IMR-90 (cell line): ENCODE measurements at regions not wholly inside any gene's neighbourhood (a gene's known extent, or its start where the extent isn't known, plus 50 kb on each side); places are given as distances from the start of the nearest gene placed in this dataset.

Experiments used
- ATAC-seq: fragments of 200-7000 bp; cut with Tn5 transposase; 2 replicates; pipeline ENCODE4 v1.9.1; 2020; ENCODE audit warnings: low read depth, mild to moderate bottlenecking, moderate library complexity
- BruUV-seq: library from RNA; stranded (reverse); fragments of 400-500 nt; replicated peaks from 2 replicates; lab custom pipeline; 2021; lab: Mats Ljungman, UMichigan
- CTCF ChIA-PET: fragments of 300-600 bp; formaldehyde crosslinking; extraction: SDS; loops from one replicate; lab custom pipeline; 2021; ENCODE audit warnings: antibody characterized with exemption; lab: Yijun Ruan, JAX
- POLR2A ChIA-PET: fragments of 300-600 bp; sonication (Branson Sonifier 250); formaldehyde crosslinking; loops from one replicate; lab custom pipeline; 2022; ENCODE audit warnings: antibody characterized with exemption; ENCODE audit not compliant: unreplicated experiment; lab: Charles Lee
- DNase-seq: peaks from one replicate; pipeline ENCODE4 v3.0.0; 2013
- H2AFZ ChIP-seq: replicated peaks from 2 replicates; pipeline ENCODE3; 2013; ENCODE audit warnings: low read length, mild to moderate bottlenecking; ENCODE audit not compliant: poor library complexity
- H2AK5ac ChIP-seq: 2 replicates; pipeline ENCODE4 v1.6.1; 2013; ENCODE audit warnings: low read depth, low read length, inconsistent platforms
- H2AK9ac ChIP-seq: replicated peaks from 2 replicates; pipeline ENCODE3; 2013; ENCODE audit warnings: mild to moderate bottlenecking, low read depth, low read length, moderate library complexity; ENCODE audit not compliant: poor library complexity
- H2BK120ac ChIP-seq: 2 replicates; pipeline ENCODE4 v1.6.1; 2013; ENCODE audit warnings: low read depth, low read length, inconsistent platforms
- H2BK15ac ChIP-seq: 3 replicates; pipeline ENCODE4 v1.6.1; 2013; ENCODE audit warnings: low read depth, low read length, inconsistent platforms
- H2BK20ac ChIP-seq: 2 replicates; pipeline ENCODE4 v1.6.1; 2013; ENCODE audit warnings: low read depth, mild to moderate bottlenecking, inconsistent platforms, low read length, moderate library complexity
- H2BK5ac ChIP-seq: 2 replicates; pipeline ENCODE4 v1.6.1; 2013; ENCODE audit warnings: mild to moderate bottlenecking, low read depth, low read length, inconsistent platforms; ENCODE audit not compliant: poor library complexity, severe bottlenecking
- H3K14ac ChIP-seq: replicated peaks from 2 replicates; pipeline ENCODE4 v1.6.1; 2013; ENCODE audit warnings: low read depth, low read length, inconsistent platforms
- H3K18ac ChIP-seq: 2 replicates; pipeline ENCODE4 v1.6.1; 2013; ENCODE audit warnings: low read depth, low read length, control low read depth
- H3K23ac ChIP-seq: 2 replicates; pipeline ENCODE4 v1.6.1; 2013; ENCODE audit warnings: low read depth, low read length, inconsistent platforms
- H3K27ac ChIP-seq: 2 replicates; pipeline ENCODE4 v1.5.1; 2013; ENCODE audit warnings: mild to moderate bottlenecking, control low read depth, low read length; ENCODE audit not compliant: insufficient read depth
- H3K27me3 ChIP-seq: 2 replicates; pipeline ENCODE4 v1.6.1; 2013; ENCODE audit warnings: low read length; ENCODE audit not compliant: control insufficient read depth, insufficient read depth
- H3K36me3 ChIP-seq: 2 replicates; pipeline ENCODE4 v1.6.1; 2013; ENCODE audit warnings: low read length, mixed read lengths; ENCODE audit not compliant: control insufficient read depth, insufficient read depth
- H3K4ac ChIP-seq: 2 replicates; pipeline ENCODE4 v1.6.1; 2013; ENCODE audit warnings: low read depth, low read length, inconsistent platforms
- H3K4me1 ChIP-seq: 2 replicates; pipeline ENCODE4 v1.6.1; 2013; ENCODE audit warnings: low read length, mixed read lengths; ENCODE audit not compliant: control insufficient read depth, insufficient read depth
- H3K4me2 ChIP-seq: 2 replicates; pipeline ENCODE4 v1.6.1; 2013; ENCODE audit warnings: low read depth, mild to moderate bottlenecking, control low read depth, low read length, moderate library complexity
- H3K4me3 ChIP-seq: 2 replicates; pipeline ENCODE4 v1.5.1; 2013; ENCODE audit warnings: low read depth, mild to moderate bottlenecking, control low read depth, low read length, moderate library complexity; ENCODE audit not compliant: insufficient read depth
- H3K56ac ChIP-seq: 2 replicates; pipeline ENCODE4 v1.6.1; 2013; ENCODE audit warnings: low read length, inconsistent platforms; ENCODE audit not compliant: insufficient read depth; ENCODE audit errors: extremely low read depth
- H3K79me1 ChIP-seq, 2 experiments: 2 replicates each; pipeline ENCODE4 v1.6.1; 2013; ENCODE audit warnings: low read length in 2 of 2, inconsistent platforms in 1 of 2, low read depth in 1 of 2
- H3K9ac ChIP-seq: 2 replicates; pipeline ENCODE4 v1.6.1; 2013; ENCODE audit warnings: low read depth, low read length, control low read depth
- H3K9me1 ChIP-seq: 2 replicates; pipeline ENCODE4 v1.6.1; 2013; ENCODE audit warnings: low read length, inconsistent platforms; ENCODE audit not compliant: insufficient read depth
- H3K9me3 ChIP-seq: 2 replicates; pipeline ENCODE4 v1.6.1; 2013; ENCODE audit warnings: low read length; ENCODE audit not compliant: control insufficient read depth, insufficient read depth
- H4K20me1 ChIP-seq: 2 replicates; pipeline ENCODE4 v1.6.1; 2013; ENCODE audit warnings: low read length, inconsistent platforms; ENCODE audit not compliant: insufficient read depth
- H4K5ac ChIP-seq: 2 replicates; pipeline ENCODE4 v1.6.1; 2013; ENCODE audit warnings: mild to moderate bottlenecking, low read depth, low read length, control low read depth
- H4K8ac ChIP-seq, 2 experiments: 2 replicates each; pipeline ENCODE4 v1.6.1; 2013; ENCODE audit warnings: low read depth in 2 of 2, low read length in 2 of 2, control low read depth in 1 of 2, inconsistent platforms in 1 of 2
- H4K91ac ChIP-seq: 2 replicates; pipeline ENCODE4 v1.6.1; 2013; ENCODE audit warnings: low read depth, low read length, inconsistent platforms; ENCODE audit not compliant: insufficient read depth
- BHLHE40 ChIP-seq: fragments of 150-350 bp; IDR thresholded peaks from 2 replicates; pipeline ENCODE4 v1.6.1; 2016; ENCODE audit warnings: mild to moderate bottlenecking, low read depth, low read length
- CEBPB ChIP-seq: IDR thresholded peaks from 2 replicates; pipeline ENCODE4 v1.6.1; 2012; ENCODE audit warnings: low read depth, low read length, improper control_type of control experiment
- CHD1 ChIP-seq: IDR thresholded peaks from 2 replicates; pipeline ENCODE4 v1.6.1; 2012; ENCODE audit warnings: low read depth, low read length, improper control_type of control experiment
- FOS ChIP-seq: fragments of 150-350 bp; IDR thresholded peaks from 2 replicates; pipeline ENCODE4 v1.6.1; 2016; ENCODE audit warnings: low read depth, low read length
- MAFK ChIP-seq: IDR thresholded peaks from 2 replicates; pipeline ENCODE4 v1.6.1; 2012; ENCODE audit warnings: low read depth, low read length, improper control_type of control experiment
- MAZ ChIP-seq: IDR thresholded peaks from 2 replicates; pipeline ENCODE4 v1.6.1; 2012; ENCODE audit warnings: low read depth, mild to moderate bottlenecking, low read length, improper control_type of control experiment, moderate library complexity, borderline replicate concordance
- MXI1 ChIP-seq: IDR thresholded peaks from 2 replicates; pipeline ENCODE4 v1.6.1; 2012; ENCODE audit warnings: low read depth, mild to moderate bottlenecking, low read length, moderate library complexity, borderline replicate concordance
- POLR2A ChIP-seq: IDR thresholded peaks from 2 replicates; pipeline ENCODE4 v1.6.1; 2012; ENCODE audit warnings: mild to moderate bottlenecking, low read depth, low read length
- RAD21 ChIP-seq: IDR thresholded peaks from 2 replicates; pipeline ENCODE4 v1.6.1; 2012; ENCODE audit warnings: low read length, improper control_type of control experiment
- RCOR1 ChIP-seq: IDR thresholded peaks from 2 replicates; pipeline ENCODE4 v1.6.1; 2012; ENCODE audit warnings: mild to moderate bottlenecking, low read length, improper control_type of control experiment; ENCODE audit not compliant: insufficient replicate concordance
- RFX5 ChIP-seq: IDR thresholded peaks from 2 replicates; pipeline ENCODE4 v1.8.0; 2012; ENCODE audit warnings: low read depth, mild to moderate bottlenecking, low read length, moderate library complexity
- WGBS, 2 experiments: methylation state at CpG; one replicate each; pipeline versions ENCODE4 v1.1.5 to v1.1.7; 2013; ENCODE audit warnings: missing lambda C conversion rate in 2 of 2; ENCODE audit not compliant: insufficient read length in 1 of 2; ENCODE audit errors: extremely low coverage in 2 of 2; 5-methylcytosine and 5-hydroxymethylcytosine counted together
- dilution Hi-C: fragments of 300-500 bp; cut with HindIII; formaldehyde crosslinking; loops from one replicate; pipeline ENCODE4 v1.14.3; 2018; ENCODE audit warnings: low sequenced_read_pairs; ENCODE audit not compliant: unreplicated experiment
- in situ Hi-C: fragments of 300-500 bp; cut with MboI; formaldehyde crosslinking; loops from 3 replicates; pipeline ENCODE4 v1.14.3; 2019; ENCODE audit warnings: low sequenced_read_pairs, inconsistent platforms, mixed read lengths
- intact Hi-C: fragments of 100-400 bp; cut with micrococcal nuclease; formaldehyde crosslinking; loops from 2 replicates; pipeline ENCODE4 v1.10.0; 2022
- TF ChIP-seq, protein P1 (sequence below): fragments of 150-350 bp; IDR thresholded peaks from 2 replicates; pipeline ENCODE4 v1.6.1; 2017; ENCODE audit warnings: mild to moderate bottlenecking, antibody characterized with exemption, low read length, low read depth
- TF ChIP-seq, protein P2 (sequence below): fragments of 150-350 bp; IDR thresholded peaks from 2 replicates; pipeline ENCODE4 v1.6.1; 2016; ENCODE audit warnings: low read depth, mild to moderate bottlenecking, low read length, moderate library complexity, borderline replicate concordance
- TF ChIP-seq, protein P3 (sequence below): conservative IDR thresholded peaks from 2 replicates; pipeline ENCODE4 v1.5.1; 2012; ENCODE audit warnings: mild to moderate bottlenecking, low read depth, low read length, improper control_type of control experiment

DNA sequence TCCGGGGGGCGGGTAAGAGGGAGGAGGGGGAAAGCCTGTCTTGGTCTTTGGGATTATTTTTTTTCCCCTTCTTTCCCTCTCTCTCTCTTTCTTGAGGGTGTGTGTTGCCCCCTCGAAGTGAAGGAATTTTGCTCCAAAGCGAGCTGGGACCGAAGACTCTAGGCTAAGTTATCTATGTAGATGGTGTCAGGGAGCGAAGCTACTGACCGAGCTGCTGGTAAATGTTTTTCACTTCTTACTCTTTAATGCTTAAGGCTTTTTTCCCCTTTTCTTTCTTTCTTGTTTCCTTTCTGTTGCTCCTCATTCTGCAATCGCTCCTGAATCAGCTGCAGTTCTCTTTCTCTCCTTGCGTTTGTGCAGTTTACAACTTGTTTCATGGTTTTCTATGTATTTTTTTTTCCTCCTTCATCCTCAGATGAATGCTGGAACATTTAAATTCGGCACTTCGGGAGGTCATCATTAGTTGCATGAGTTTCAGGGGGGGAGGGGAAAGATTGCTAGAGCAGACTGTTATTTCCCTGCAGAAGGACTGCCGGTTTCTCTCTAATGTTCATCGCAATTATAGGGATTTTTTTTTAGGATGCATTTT is 1312.0 kb upstream of the WWC1 start:
- no peaks in the 10 kb centered on the region for H3K4me1 ChIP-seq
- H3K27me3 ChIP-seq, result no peaks in the 10 kb centered on the region
- no peak overlapping the region for H4K8ac ChIP-seq
- intact Hi-C loops (no loop called here), in situ Hi-C loops (no loop called here), dilution Hi-C loops (no loop called here)
- H3K4ac ChIP-seq, result no peak overlapping the region
- ATAC-seq, result no peak
- ChIA-PET CTCF (interaction anchor here (0.6 kb wide), 1 partner anchor 158 kb away, joined by 3 read pairs; no protein-coding TSS in a partner anchor), POLR2A (interaction anchor here (0.6 kb wide), 1 partner anchor 88 kb away, joined by 3 read pairs; no protein-coding TSS in a partner anchor)
- no CpG with 5 or more reads among the region's 13 CpGs for WGBS, 2 experiments
- H2BK120ac ChIP-seq, result no peak overlapping the region
- no peak overlapping the region for H2BK20ac ChIP-seq
- no peaks in the 10 kb centered on the region for H3K9me3 ChIP-seq
- H3K4me3 ChIP-seq, result peak overlapping the region; percentile 3; the same call in 1 of the 2 replicates
- no peak overlapping the region for H2AK9ac ChIP-seq
- no peak overlapping the region for H3K18ac ChIP-seq
- no peak overlapping the region for H4K91ac ChIP-seq
- BruUV-seq, result no TSS peak
- no peak overlapping the region for H3K56ac ChIP-seq
- H2AK5ac ChIP-seq, result no peak overlapping the region
- TF ChIP-seq, protein P1, sequence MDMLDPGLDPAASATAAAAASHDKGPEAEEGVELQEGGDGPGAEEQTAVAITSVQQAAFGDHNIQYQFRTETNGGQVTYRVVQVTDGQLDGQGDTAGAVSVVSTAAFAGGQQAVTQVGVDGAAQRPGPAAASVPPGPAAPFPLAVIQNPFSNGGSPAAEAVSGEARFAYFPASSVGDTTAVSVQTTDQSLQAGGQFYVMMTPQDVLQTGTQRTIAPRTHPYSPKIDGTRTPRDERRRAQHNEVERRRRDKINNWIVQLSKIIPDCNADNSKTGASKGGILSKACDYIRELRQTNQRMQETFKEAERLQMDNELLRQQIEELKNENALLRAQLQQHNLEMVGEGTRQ, result no peak
- TF ChIP-seq RFX5 (no peak), MAFK (no peak), MAZ (no peak), MXI1 (no peak), CEBPB (no peak), POLR2A (no peak), CHD1 (no peak), FOS (no peak), RAD21 (no peak), BHLHE40 (no peak), RCOR1 (no peak)
- TF ChIP-seq, protein P2, sequence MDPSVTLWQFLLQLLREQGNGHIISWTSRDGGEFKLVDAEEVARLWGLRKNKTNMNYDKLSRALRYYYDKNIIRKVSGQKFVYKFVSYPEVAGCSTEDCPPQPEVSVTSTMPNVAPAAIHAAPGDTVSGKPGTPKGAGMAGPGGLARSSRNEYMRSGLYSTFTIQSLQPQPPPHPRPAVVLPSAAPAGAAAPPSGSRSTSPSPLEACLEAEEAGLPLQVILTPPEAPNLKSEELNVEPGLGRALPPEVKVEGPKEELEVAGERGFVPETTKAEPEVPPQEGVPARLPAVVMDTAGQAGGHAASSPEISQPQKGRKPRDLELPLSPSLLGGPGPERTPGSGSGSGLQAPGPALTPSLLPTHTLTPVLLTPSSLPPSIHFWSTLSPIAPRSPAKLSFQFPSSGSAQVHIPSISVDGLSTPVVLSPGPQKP, result no peak
- TF ChIP-seq, protein P3, sequence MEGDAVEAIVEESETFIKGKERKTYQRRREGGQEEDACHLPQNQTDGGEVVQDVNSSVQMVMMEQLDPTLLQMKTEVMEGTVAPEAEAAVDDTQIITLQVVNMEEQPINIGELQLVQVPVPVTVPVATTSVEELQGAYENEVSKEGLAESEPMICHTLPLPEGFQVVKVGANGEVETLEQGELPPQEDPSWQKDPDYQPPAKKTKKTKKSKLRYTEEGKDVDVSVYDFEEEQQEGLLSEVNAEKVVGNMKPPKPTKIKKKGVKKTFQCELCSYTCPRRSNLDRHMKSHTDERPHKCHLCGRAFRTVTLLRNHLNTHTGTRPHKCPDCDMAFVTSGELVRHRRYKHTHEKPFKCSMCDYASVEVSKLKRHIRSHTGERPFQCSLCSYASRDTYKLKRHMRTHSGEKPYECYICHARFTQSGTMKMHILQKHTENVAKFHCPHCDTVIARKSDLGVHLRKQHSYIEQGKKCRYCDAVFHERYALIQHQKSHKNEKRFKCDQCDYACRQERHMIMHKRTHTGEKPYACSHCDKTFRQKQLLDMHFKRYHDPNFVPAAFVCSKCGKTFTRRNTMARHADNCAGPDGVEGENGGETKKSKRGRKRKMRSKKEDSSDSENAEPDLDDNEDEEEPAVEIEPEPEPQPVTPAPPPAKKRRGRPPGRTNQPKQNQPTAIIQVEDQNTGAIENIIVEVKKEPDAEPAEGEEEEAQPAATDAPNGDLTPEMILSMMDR, result no peak
- H3K27ac ChIP-seq, result no peak overlapping the region
- no peaks in the 10 kb centered on the region for H3K36me3 ChIP-seq
- H3K4me2 ChIP-seq, result peak overlapping the region; percentile 28; the same call in 1 of the 2 replicates
- H2BK15ac ChIP-seq, result no peak overlapping the region
- no peak overlapping the region for H2BK5ac ChIP-seq
- no peak overlapping the region for H4K5ac ChIP-seq
- no peak overlapping the region for H3K14ac ChIP-seq
- no peak for DNase-seq
- H2AFZ ChIP-seq, result no peak overlapping the region
- no peak overlapping the region for H3K23ac ChIP-seq
- no peak overlapping the region for H3K9ac ChIP-seq
- H3K9me1 ChIP-seq, result no peaks in the 10 kb centered on the region
- no peaks in the 10 kb centered on the region for H4K20me1 ChIP-seq
- H3K79me1 ChIP-seq, result no peaks in the 10 kb centered on the region
